HEK293T (cell line): ENCODE measurements at regions not wholly inside any gene's neighbourhood (a gene's known extent, or its start where the extent isn't known, plus 50 kb on each side); places are given as distances from the start of the nearest gene placed in this dataset.
A peak's percentile ranks its signal among the peaks of the same experiment; 100 is the strongest.

Source experiments
- CTCF ChIA-PET: fragments of 350-600 bp; formaldehyde crosslinking; extraction: SDS; loops from one replicate; lab custom pipeline; 2021; ENCODE audit warnings: antibody characterized with exemption, inconsistent platforms; lab: Yijun Ruan, JAX
- POLR2A ChIA-PET: fragments of 350-600 bp; formaldehyde crosslinking; extraction: SDS; loops from one replicate; lab custom pipeline; 2020; ENCODE audit warnings: antibody characterized with exemption, inconsistent platforms; lab: Yijun Ruan, JAX
- DNase-seq: peaks from one replicate; pipeline ENCODE4 v3.0.0; 2012; ENCODE audit warnings: mixed read lengths; ENCODE audit errors: extremely low spot score
- ARNT ChIP-seq: fragments of 450-650 bp; IDR thresholded peaks from 2 replicates; pipeline ENCODE4 v1.6.1; 2017; ENCODE audit warnings: mild to moderate bottlenecking
- BHLHE40 ChIP-seq: fragments of 450-650 bp; IDR thresholded peaks from 2 replicates; pipeline ENCODE4 v1.6.1; 2016; ENCODE audit warnings: mild to moderate bottlenecking, moderate library complexity, borderline replicate concordance
- CTBP1 ChIP-seq: fragments of 450-650 bp; IDR thresholded peaks from 2 replicates; pipeline ENCODE4 v1.6.1; 2016; ENCODE audit warnings: borderline replicate concordance
- ELF4 ChIP-seq: fragments of 450-650 bp; IDR thresholded peaks from 2 replicates; pipeline ENCODE4 v1.6.1; 2017; ENCODE audit warnings: antibody characterized with exemption
- FOXA1 ChIP-seq: fragments of 450-650 bp; IDR thresholded peaks from 2 replicates; pipeline ENCODE4 v1.6.1; 2016; ENCODE audit warnings: mild to moderate bottlenecking
- FOXK2 ChIP-seq: fragments of 450-650 bp; IDR thresholded peaks from 2 replicates; pipeline ENCODE4 v1.6.1; 2016; ENCODE audit warnings: mild to moderate bottlenecking
- FOXM1 ChIP-seq: fragments of 450-650 bp; IDR thresholded peaks from 2 replicates; pipeline ENCODE4 v1.6.1; 2017; ENCODE audit warnings: mild to moderate bottlenecking, borderline replicate concordance
- HDGF ChIP-seq: fragments of 450-650 bp; IDR thresholded peaks from 2 replicates; pipeline ENCODE4 v1.6.1; 2017; ENCODE audit warnings: antibody characterized with exemption, borderline replicate concordance
- L3MBTL2 ChIP-seq: fragments of 450-650 bp; conservative IDR thresholded peaks from 2 replicates; pipeline ENCODE4 v1.6.1; 2016; ENCODE audit warnings: mild to moderate bottlenecking
- LEF1 ChIP-seq: fragments of 450-650 bp; IDR thresholded peaks from 2 replicates; pipeline ENCODE4 v1.6.1; 2017; ENCODE audit warnings: mild to moderate bottlenecking, borderline replicate concordance
- NFRKB ChIP-seq: fragments of 450-650 bp; IDR thresholded peaks from 2 replicates; pipeline ENCODE4 v1.6.1; 2016; ENCODE audit warnings: mild to moderate bottlenecking, moderate library complexity
- PKNOX1 ChIP-seq: fragments of 450-650 bp; IDR thresholded peaks from 2 replicates; pipeline ENCODE4 v1.6.1; 2016
- SP1 ChIP-seq: fragments of 450-650 bp; IDR thresholded peaks from 2 replicates; pipeline ENCODE4 v1.6.1; 2017
- SUZ12 ChIP-seq: fragments of 450-650 bp; IDR thresholded peaks from 2 replicates; pipeline ENCODE4 v1.6.1; 2016; ENCODE audit warnings: mild to moderate bottlenecking
- TARDBP ChIP-seq: fragments of 450-650 bp; IDR thresholded peaks from 2 replicates; pipeline ENCODE4 v1.6.1; 2016
- ZNF384 ChIP-seq: fragments of 450-650 bp; IDR thresholded peaks from 2 replicates; pipeline ENCODE4 v1.6.1; 2016

GRCh38 chr3:99396651-99397275, 241.6 kb upstream of the COL8A1 start:
- DNase-seq, result no peak
- TF ChIP-seq NFRKB (no peak), ELF4 (no peak), ZNF384 (no peak), LEF1 (no peak), L3MBTL2 (no peak), ARNT (no peak), CTBP1 (no peak), SP1 (no peak), TARDBP (no peak)
- POLR2A ChIA-PET, result no interaction called here
- CTCF ChIA-PET, result no interaction called here

- POLR2A ChIA-PET, result no interaction called here
- DNase-seq, result no peak
- CTCF ChIA-PET, result no interaction called here
- TF ChIP-seq TARDBP (no peak), ELF4 (no peak), HDGF (no peak), PKNOX1 (no peak), FOXK2 (no peak), FOXA1 (no peak), LEF1 (no peak), SUZ12 (no peak), BHLHE40 (no peak), FOXM1 (no peak), CTBP1 (no peak)
Measured at GRCh38 chr3:99394831-99395778, 243.3 kb upstream of the COL8A1 start.

GRCh38 chr3:99393961-99394360, 244.4 kb upstream of the COL8A1 start:
- ChIA-PET CTCF (no interaction called here), POLR2A (no interaction called here)
- TF ChIP-seq ELF4, result no peak
- no peak for TF ChIP-seq PKNOX1
- TF ChIP-seq TARDBP, result no peak
- no peak for TF ChIP-seq ARNT
- TF ChIP-seq BHLHE40, result no peak
- TF ChIP-seq ZNF384, result no peak
- TF ChIP-seq FOXK2, result no peak
- TF ChIP-seq L3MBTL2, result no peak
- no peak for TF ChIP-seq CTBP1
- no peak for TF ChIP-seq FOXM1
- no peak for TF ChIP-seq LEF1
- no peak for TF ChIP-seq HDGF
- no peak for TF ChIP-seq FOXA1
- no peak for TF ChIP-seq SP1
- no peak for TF ChIP-seq SUZ12
- no peak for TF ChIP-seq NFRKB
- DNase-seq, result no peak

DNA sequence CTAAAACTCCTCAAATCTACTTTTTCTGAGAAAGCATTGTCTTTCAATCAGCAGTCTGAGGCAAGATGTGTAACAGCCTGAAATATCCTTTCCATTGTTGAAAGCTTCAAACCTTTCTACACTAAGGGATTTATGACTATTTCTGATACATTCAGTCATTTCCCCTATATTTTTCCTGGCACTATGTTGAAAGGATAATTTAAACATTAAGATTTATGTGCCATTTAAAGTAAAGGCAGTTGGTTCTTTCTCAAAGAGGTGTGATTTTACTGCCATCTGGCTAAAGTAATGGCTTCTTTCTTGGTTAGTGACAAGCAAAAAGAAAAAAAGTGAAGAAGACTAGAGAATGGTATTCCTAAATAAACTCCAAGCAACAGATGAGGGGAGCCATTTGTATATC, 249.6 kb upstream of the COL8A1 start:
- ChIA-PET POLR2A (no interaction called here), CTCF (no interaction called here)
- TF ChIP-seq BHLHE40 (no peak), PKNOX1 (peak; percentile 8; the same call in 1 of the 2 replicates)
- DNase-seq, result no peak

DNA sequence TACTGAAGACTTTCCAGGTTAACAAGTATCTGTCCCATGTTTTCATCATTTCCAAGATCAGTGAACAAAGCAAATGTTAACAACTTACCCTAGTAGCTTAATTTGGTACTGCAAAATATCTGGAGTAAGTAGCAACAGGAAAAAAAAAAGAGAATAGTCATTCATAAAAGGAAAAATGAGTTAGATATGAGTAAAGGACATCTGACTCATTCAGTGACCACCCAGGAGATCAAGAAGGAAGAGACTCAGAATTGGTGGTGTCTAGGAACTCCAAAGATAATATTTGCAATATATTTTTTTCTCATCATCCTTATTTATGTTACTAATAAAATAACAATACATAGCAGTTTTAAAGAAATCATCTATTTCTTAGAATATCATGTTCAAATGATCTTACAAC, 253.8 kb upstream of the COL8A1 start:
- ChIA-PET POLR2A (no interaction called here), CTCF (no interaction called here)
- TF ChIP-seq SUZ12 (no peak), CTBP1 (no peak), TARDBP (no peak), ARNT (no peak), ZNF384 (no peak), FOXA1 (no peak), FOXK2 (no peak)
- no peak for DNase-seq

DNA sequence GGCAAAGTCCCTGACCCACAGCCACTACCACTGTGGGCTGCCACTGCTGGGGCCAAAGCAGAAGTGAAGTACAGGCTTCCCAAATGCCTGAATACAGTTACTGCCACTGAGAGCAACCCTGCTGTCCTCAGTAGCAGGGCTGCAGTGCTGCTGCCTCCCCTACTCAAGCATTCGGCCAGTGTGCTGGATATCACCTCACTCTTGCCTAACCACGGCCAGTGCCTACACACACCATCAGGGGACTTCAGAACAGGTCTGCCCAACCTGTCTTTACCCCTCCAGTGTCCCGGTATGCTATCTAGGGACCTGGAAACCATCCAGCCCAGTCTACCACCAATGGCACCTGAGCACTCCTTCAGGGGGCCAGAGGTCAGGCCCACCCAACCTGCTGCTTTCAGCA, 261.5 kb upstream of the COL8A1 start:
- TF ChIP-seq L3MBTL2 (no peak), ELF4 (no peak), FOXK2 (no peak), ZNF384 (no peak), NFRKB (no peak), TARDBP (no peak), HDGF (no peak), FOXA1 (no peak), CTBP1 (no peak), LEF1 (no peak), ARNT (no peak), BHLHE40 (no peak)
- POLR2A ChIA-PET, result no interaction called here
- no peak for DNase-seq

More for the DNA sequence above, 261.5 kb upstream of the COL8A1 start:
- CTCF ChIA-PET, result no interaction called here
